B cell (primary cell): ENCODE measurements at regions not wholly inside any gene's neighbourhood (a gene's known extent, or its start where the extent isn't known, plus 50 kb on each side); places are given as distances from the start of the nearest gene placed in this dataset.
"Not testable (repeated sequence)": the region's sequence is repeated elsewhere in the genome, so short reads cannot be mapped to it uniquely, and the experiment has no call there.

Experiments
- ATAC-seq: fragments of 200-7000 bp; cut with Tn5 transposase; one replicate; pipeline ENCODE4 v1.10.0; 2021; ENCODE audit warnings: low read depth, mild to moderate bottlenecking, moderate number of reproducible peaks, moderate library complexity
- CTCF ChIA-PET: fragments of 350-600 bp; sonication (Branson Sonifier 250); formaldehyde crosslinking; loops from one replicate; lab custom pipeline; 2021; ENCODE audit warnings: antibody characterized with exemption, inconsistent platforms; lab: Charles Lee
- POLR2A ChIA-PET: fragments of 350-600 bp; sonication (Branson Sonifier 250); formaldehyde crosslinking; loops from one replicate; lab custom pipeline; 2021; ENCODE audit warnings: antibody characterized with exemption; lab: Charles Lee
- DNase-seq: peaks from one replicate; pipeline ENCODE4 v3.0.0; 2013
- H2AFZ ChIP-seq: 2 replicates; pipeline ENCODE4 v1.6.1; 2012; ENCODE audit warnings: mild to moderate bottlenecking, low read depth, low read length; ENCODE audit not compliant: insufficient read depth, poor library complexity, severe bottlenecking
- H3K27ac ChIP-seq, 2 donors: 1 replicate in 1 of 2; 2 replicates in 1 of 2; pipeline ENCODE4 v1.5.1; 2012 to 2013; ENCODE audit warnings: low read length in 2 of 2, mild to moderate bottlenecking in 2 of 2, moderate library complexity in 1 of 2
- H3K27me3 ChIP-seq, 4 experiments: fragments of 200-600 bp in 1 of 4; sonication (generic) in 1 of 4; replicated peaks in 1 of 4; 1 replicate in 2 of 4; 2 replicates in 2 of 4; pipeline versions ENCODE4 v1.6.1 to v1.7.0; 2013 to 2016; ENCODE audit warnings: low read length in 3 of 4, mild to moderate bottlenecking in 2 of 4, mixed read lengths in 1 of 4, moderate library complexity in 1 of 4; ENCODE audit not compliant: insufficient read depth in 4 of 4, control insufficient read depth in 3 of 4; ENCODE audit errors: control extremely low read depth in 1 of 4
- H3K36me3 ChIP-seq, 2 experiments: replicated peaks in 1 of 2; 1 replicate in 1 of 2; 2 replicates in 1 of 2; pipeline versions ENCODE4 v1.6.1 to v1.7.1; 2013; ENCODE audit warnings: low read length in 1 of 2; ENCODE audit not compliant: insufficient read depth in 2 of 2, control insufficient read depth in 1 of 2; ENCODE audit errors: control extremely low read depth in 1 of 2, extremely low read depth in 1 of 2
- H3K4me1 ChIP-seq, 2 donors: fragments of 200-600 bp in 1 of 2; sonication (generic) in 1 of 2; 1 replicate in 1 of 2; 2 replicates in 1 of 2; pipeline versions ENCODE4 v1.5.1 to v1.6.1; 2013 to 2017; ENCODE audit warnings: low read length in 2 of 2; ENCODE audit not compliant: control insufficient read depth in 2 of 2, insufficient read depth in 2 of 2
- H3K4me2 ChIP-seq: replicated peaks from 2 replicates; pipeline ENCODE3; 2012; ENCODE audit warnings: mild to moderate bottlenecking, low read depth, low read length; ENCODE audit not compliant: poor library complexity, severe bottlenecking
- H3K4me3 ChIP-seq, 5 experiments: fragments of 200-600 bp in 1 of 5; sonication (generic) in 1 of 5; 1 replicate in 3 of 5; 2 replicates in 2 of 5; pipeline versions ENCODE4 v1.5.1 to v1.7.0; 2011 to 2016; ENCODE audit warnings: low read length in 4 of 5, mild to moderate bottlenecking in 4 of 5, low read depth in 2 of 5, control low read depth in 1 of 5, moderate library complexity in 1 of 5; ENCODE audit not compliant: insufficient read depth in 1 of 5; ENCODE audit errors: control extremely low read depth in 1 of 5, extremely low read depth in 1 of 5
- H3K79me2 ChIP-seq: fragments of 200-600 bp; sonication (generic); one replicate; pipeline ENCODE4 v1.6.0; 2016; ENCODE audit warnings: low read length; ENCODE audit not compliant: control insufficient read depth, insufficient read depth
- H3K9ac ChIP-seq: fragments of 200-600 bp; sonication (generic); 2 replicates; pipeline ENCODE4 v1.6.1; 2017; ENCODE audit warnings: mild to moderate bottlenecking, low read length, moderate library complexity
- H3K9me3 ChIP-seq, 3 donors: one replicate each; pipeline versions ENCODE4 v1.6.1 to v1.7.1; 2013; ENCODE audit warnings: low read length in 2 of 3; ENCODE audit not compliant: control insufficient read depth in 2 of 3, insufficient read depth in 1 of 3; ENCODE audit errors: control extremely low read depth in 1 of 3
- H4K20me1 ChIP-seq: 2 replicates; pipeline ENCODE4 v1.6.0; 2012; ENCODE audit warnings: mild to moderate bottlenecking, low read length; ENCODE audit not compliant: insufficient read depth, control insufficient read depth, poor library complexity, severe bottlenecking
- H3K27ac Mint-ChIP-seq: one replicate; pipeline ENCODE4 v1.8.0; 2021; ENCODE audit warnings: mixed read lengths
- H3K27me3 Mint-ChIP-seq: one replicate; pipeline ENCODE4 v1.8.0; 2021; ENCODE audit warnings: mixed read lengths
- H3K4me1 Mint-ChIP-seq: one replicate; pipeline ENCODE4 v1.8.0; 2021; ENCODE audit warnings: mixed read lengths
- H3K4me3 Mint-ChIP-seq: one replicate; pipeline ENCODE4 v1.8.0; 2021; ENCODE audit warnings: mixed read lengths
- H3K9me3 Mint-ChIP-seq: one replicate; pipeline ENCODE4 v1.8.0; 2022; ENCODE audit warnings: mixed read lengths; ENCODE audit not compliant: insufficient read depth
- CTCF ChIP-seq: fragments of 200-600 bp; IDR thresholded peaks from one replicate; pipeline ENCODE4 v1.8.0; 2022; ENCODE audit warnings: antibody characterized with exemption, mild to moderate bottlenecking
- EZH2 ChIP-seq: IDR thresholded peaks from 2 replicates; pipeline ENCODE4 v1.6.1; 2012; ENCODE audit warnings: borderline replicate concordance, low read depth, mild to moderate bottlenecking, moderate library complexity, low read length; ENCODE audit not compliant: insufficient read depth, poor library complexity, severe bottlenecking
- WGBS: methylation state at CpG from one replicate; pipeline ENCODE4 v1.1.5; 2013; ENCODE audit warnings: missing lambda C conversion rate; ENCODE audit not compliant: insufficient coverage; 5-methylcytosine and 5-hydroxymethylcytosine counted together
- intact Hi-C: fragments of 100-400 bp; cut with micrococcal nuclease; formaldehyde crosslinking; loops from one replicate; pipeline ENCODE4 v1.10.0; 2022

GRCh38 chr9:97140566-97140965 is 101.6 kb upstream of the CTSV start:
- ATAC-seq = no peak
- H3K9me3 Mint-ChIP-seq = no peaks in the 10 kb centered on the region
- Histone ChIP-seq H3K4me3 (no peak overlapping the region), H4K20me1 (no peaks in the 10 kb centered on the region), H3K79me2 (no peaks in the 10 kb centered on the region), H2AFZ (no peak overlapping the region), H3K9me3 (no peaks in the 10 kb centered on the region), H3K27me3 (no peaks in the 10 kb centered on the region), H3K27ac (no peak overlapping the region), H3K36me3 (no peaks in the 10 kb centered on the region), H3K9ac (no peak overlapping the region), H3K4me2 (no peak overlapping the region), H3K4me1 (no peaks in the 10 kb centered on the region)
- H3K4me3 Mint-ChIP-seq = no peak overlapping the region
- no peak for DNase-seq
- peaks cover 3% of the 10 kb centered on the region for H3K4me1 Mint-ChIP-seq
- CTCF ChIA-PET = no interaction called here
- WGBS = 59% methylated on average over 2 of the region's 2 CpGs
- H3K27me3 Mint-ChIP-seq = peaks cover 5% of the 10 kb centered on the region
- POLR2A ChIA-PET = no interaction called here
- TF ChIP-seq CTCF (no peak), EZH2 (no peak)
- intact Hi-C loops = no loop called here
- no peak overlapping the region for H3K27ac Mint-ChIP-seq

GRCh38 chr9:97136421-97136820 is 97.5 kb upstream of the CTSV start:
- intact Hi-C loops = no loop called here
- H3K4me1 ChIP-seq = no peaks in the 10 kb centered on the region
- H3K27me3 Mint-ChIP-seq = peaks cover 3% of the 10 kb centered on the region

GRCh38 chr9:97133966-97134365 is 95.0 kb upstream of the CTSV start:
- H3K4me3 ChIP-seq, H3K4me3 Mint-ChIP-seq, H3K36me3 ChIP-seq, H3K27me3 ChIP-seq, H4K20me1 ChIP-seq, H3K4me1 ChIP-seq, POLR2A ChIA-PET, H3K9me3 Mint-ChIP-seq, DNase-seq, H3K79me2 ChIP-seq, H2AFZ ChIP-seq, H3K4me2 ChIP-seq, intact Hi-C loops, H3K4me1 Mint-ChIP-seq, H3K27ac Mint-ChIP-seq, ATAC-seq, H3K27me3 Mint-ChIP-seq, H3K9ac ChIP-seq, CTCF ChIA-PET, H3K27ac ChIP-seq: not testable (repeated sequence)
- WGBS = no CpG with 5 or more reads among the region's 4 CpGs
- H3K9me3 ChIP-seq = peaks cover 0 to 16% (median 0%) of the 10 kb centered on the region in 3 donors

More at GRCh38 chr9:97136421-97136820, 97.5 kb upstream of the CTSV start:
- Mint-ChIP-seq H3K4me1 (no peaks in the 10 kb centered on the region), H3K9me3 (no peaks in the 10 kb centered on the region), H3K27ac (no peak overlapping the region), H3K4me3 (no peak overlapping the region)
- ATAC-seq = no peak
- Histone ChIP-seq H3K27me3 (no peaks in the 10 kb centered on the region), H3K36me3 (no peaks in the 10 kb centered on the region), H3K9me3 (peaks cover 0 to 3% (median 0%) of the 10 kb centered on the region in 3 donors), H3K27ac (no peak overlapping the region), H3K9ac (no peak overlapping the region), H3K4me3 (no peak overlapping the region), H2AFZ (no peak overlapping the region), H3K79me2 (no peaks in the 10 kb centered on the region), H3K4me2 (no peak overlapping the region), H4K20me1 (no peaks in the 10 kb centered on the region)
- WGBS = 80% methylated on average over 1 of the region's 2 CpGs
- ChIA-PET CTCF (no interaction called here), POLR2A (no interaction called here)
- no peak for DNase-seq
- TF ChIP-seq CTCF = no peak
- TF ChIP-seq EZH2 = no peak
